H1 (cell line): ENCODE measurements at regions not wholly inside any gene's neighbourhood (a gene's known extent, or its start where the extent isn't known, plus 50 kb on each side); places are given as distances from the start of the nearest gene placed in this dataset.

Source experiments
- CTCF ChIA-PET: fragments of 300-600 bp; sonication (Branson Sonifier 250); formaldehyde crosslinking; loops from one replicate; lab custom pipeline; 2021; ENCODE audit not compliant: partially characterized antibody; lab: Charles Lee
- POLR2A ChIA-PET: fragments of 300-600 bp; sonication (Branson Sonifier 250); formaldehyde crosslinking; loops from one replicate; lab custom pipeline; 2021; ENCODE audit warnings: inconsistent platforms; ENCODE audit not compliant: partially characterized antibody; lab: Charles Lee
- DNase-seq, 2 experiments: peaks; one replicate each; pipeline versions ENCODE4 v3.0.0 to v3.0.0-alpha.2; 2010 to 2022; ENCODE audit warnings: low spot score in 2 of 2, low read depth in 1 of 2, mixed read lengths in 1 of 2
- FAIRE-seq: peaks from 2 replicates; lab custom pipeline; 2011; peaks lifted over from hg19 to GRCh38; lab: Jason Lieb, UNC
- H2AFZ ChIP-seq: 2 replicates; pipeline ENCODE4 v1.8.1; 2012; ENCODE audit warnings: low read length, inconsistent platforms
- H2AK5ac ChIP-seq: 2 replicates; pipeline ENCODE4 v1.6.1; 2013; ENCODE audit warnings: low read depth, low read length
- H2BK120ac ChIP-seq: replicated peaks from 2 replicates; pipeline ENCODE3; 2013; ENCODE audit warnings: low read depth, low read length, inconsistent platforms
- H2BK12ac ChIP-seq: 2 replicates; pipeline ENCODE4 v1.6.1; 2013; ENCODE audit warnings: low read depth, low read length
- H2BK15ac ChIP-seq: 2 replicates; pipeline ENCODE4 v1.6.1; 2013; ENCODE audit warnings: low read length
- H2BK20ac ChIP-seq: 2 replicates; pipeline ENCODE4 v1.6.1; 2013; ENCODE audit warnings: low read length
- H2BK5ac ChIP-seq: 2 replicates; pipeline ENCODE4 v1.6.1; 2013; ENCODE audit warnings: low read depth, low read length
- H3K14ac ChIP-seq: 2 replicates; pipeline ENCODE4 v1.6.1; 2013; ENCODE audit warnings: inconsistent platforms; ENCODE audit not compliant: insufficient read length
- H3K18ac ChIP-seq: 2 replicates; pipeline ENCODE4 v1.6.1; 2013; ENCODE audit warnings: low read length; ENCODE audit errors: extremely low read depth
- H3K23ac ChIP-seq: 2 replicates; pipeline ENCODE4 v1.6.1; 2013; ENCODE audit warnings: inconsistent platforms; ENCODE audit not compliant: insufficient read length
- H3K23me2 ChIP-seq: 2 replicates; pipeline ENCODE4 v1.6.1; 2013; ENCODE audit warnings: low read depth, low read length
- H3K27ac ChIP-seq: 2 replicates; pipeline ENCODE4 v1.6.1; 2011; ENCODE audit warnings: low read depth, low read length, inconsistent platforms
- H3K27me3 ChIP-seq, 4 experiments: replicated peaks in 1 of 4; 1 replicate in 1 of 4; 2 replicates in 3 of 4; pipeline versions ENCODE4 v1.6.1 to v1.8.1; 2011 to 2013; ENCODE audit warnings: low read length in 3 of 4, mild to moderate bottlenecking in 3 of 4, inconsistent platforms in 2 of 4, mixed read lengths in 2 of 4, moderate library complexity in 1 of 4; ENCODE audit not compliant: control insufficient read depth in 3 of 4, insufficient read depth in 3 of 4; ENCODE audit errors: extremely low read depth in 1 of 4
- H3K36me3 ChIP-seq, 4 experiments: 2 replicates each; pipeline versions ENCODE4 v1.6.1 to v1.8.1; 2011 to 2013; ENCODE audit warnings: mild to moderate bottlenecking in 4 of 4, low read length in 3 of 4, moderate library complexity in 2 of 4, control low read depth in 1 of 4, inconsistent platforms in 1 of 4; ENCODE audit not compliant: insufficient read depth in 4 of 4, control insufficient read depth in 2 of 4
- H3K4ac ChIP-seq: replicated peaks from 2 replicates; pipeline ENCODE3; 2013; ENCODE audit warnings: low read length, low read depth, mixed read lengths, inconsistent platforms; ENCODE audit not compliant: insufficient read length
- H3K4me1 ChIP-seq, 4 experiments: replicated peaks in 1 of 4; 1 replicate in 1 of 4; 2 replicates in 3 of 4; pipeline versions ENCODE4 v1.6.1 to v1.8.1; 2011 to 2013; ENCODE audit warnings: low read length in 3 of 4, inconsistent platforms in 2 of 4, mixed read lengths in 1 of 4; ENCODE audit not compliant: insufficient read depth in 4 of 4, control insufficient read depth in 3 of 4
- H3K4me2 ChIP-seq, 2 experiments: 2 replicates each; pipeline versions ENCODE4 v1.6.1 to v1.8.1; 2011 to 2013; ENCODE audit warnings: low read depth in 2 of 2, low read length in 2 of 2, control low read depth in 1 of 2, inconsistent platforms in 1 of 2, mild to moderate bottlenecking in 1 of 2; ENCODE audit not compliant: insufficient read depth in 1 of 2
- H3K4me3 ChIP-seq, 4 experiments: fragments of 200-600, 300-600 bp in 1 of 4; sonication (generic), shearing (Covaris generic), sonication (Bioruptor Twin) in 1 of 4; 2 replicates each; pipeline versions ENCODE4 v1.5.1 to v1.8.1; 2011 to 2016; ENCODE audit warnings: low read length in 4 of 4, low read depth in 3 of 4, control low read depth in 2 of 4, inconsistent platforms in 2 of 4, mild to moderate bottlenecking in 2 of 4, mixed read lengths in 1 of 4, moderate library complexity in 1 of 4; ENCODE audit not compliant: insufficient read depth in 2 of 4; ENCODE audit errors: extremely low read depth in 1 of 4
- H3K56ac ChIP-seq: replicated peaks from 2 replicates; pipeline ENCODE3; 2013; ENCODE audit warnings: low read depth, mild to moderate bottlenecking, mixed read lengths, low read length, inconsistent platforms; ENCODE audit not compliant: insufficient read length
- H3K79me1 ChIP-seq: 2 replicates; pipeline ENCODE4 v1.6.1; 2013; ENCODE audit warnings: low read depth, low read length, control low read depth
- H3K79me2 ChIP-seq, 2 experiments: 2 replicates each; pipeline versions ENCODE4 v1.6.1 to v1.8.1; 2012 to 2013; ENCODE audit warnings: low read length in 2 of 2, mild to moderate bottlenecking in 2 of 2, inconsistent platforms in 1 of 2; ENCODE audit not compliant: insufficient read depth in 2 of 2, control insufficient read depth in 1 of 2
- H3K9ac ChIP-seq, 4 experiments: replicated peaks in 1 of 4; 1 replicate in 1 of 4; 2 replicates in 3 of 4; pipeline versions ENCODE4 v1.6.1 to v1.8.1; 2011 to 2013; ENCODE audit warnings: low read depth in 3 of 4, low read length in 3 of 4, control low read depth in 2 of 4, mild to moderate bottlenecking in 2 of 4, moderate library complexity in 2 of 4, inconsistent platforms in 1 of 4; ENCODE audit errors: extremely low read depth in 1 of 4
- H3K9me3 ChIP-seq, 2 experiments: 2 replicates each; pipeline versions ENCODE4 v1.6.1 to v1.8.1; 2012 to 2013; ENCODE audit warnings: mild to moderate bottlenecking in 2 of 2, moderate library complexity in 2 of 2, control low read depth in 1 of 2, inconsistent platforms in 1 of 2, low read depth in 1 of 2, low read length in 1 of 2, mixed read lengths in 1 of 2; ENCODE audit not compliant: insufficient read depth in 2 of 2
- H4K20me1 ChIP-seq, 2 experiments: replicated peaks in 1 of 2; 2 replicates each; pipeline versions ENCODE3 to v1.8.1; 2011 to 2013; ENCODE audit warnings: inconsistent platforms in 2 of 2, low read length in 2 of 2, mild to moderate bottlenecking in 1 of 2; ENCODE audit not compliant: insufficient read depth in 2 of 2, control insufficient read depth in 1 of 2
- H4K5ac ChIP-seq: 2 replicates; pipeline ENCODE4 v1.6.1; 2013; ENCODE audit warnings: low read length, low read depth, mixed read lengths, inconsistent platforms; ENCODE audit not compliant: insufficient read length
- H4K8ac ChIP-seq: 2 replicates; pipeline ENCODE4 v1.8.0; 2013; ENCODE audit warnings: mild to moderate bottlenecking, moderate library complexity, low read length, inconsistent platforms; ENCODE audit not compliant: insufficient read depth; ENCODE audit errors: extremely low read depth
- H4K91ac ChIP-seq: replicated peaks from 2 replicates; pipeline ENCODE3; 2013; ENCODE audit warnings: low read length, mixed read lengths, inconsistent platforms; ENCODE audit not compliant: insufficient read length
- CBX8 ChIP-seq: fragments of 300-800, 300-1000 bp; sonication (generic); IDR thresholded peaks from 2 replicates; pipeline ENCODE4 v1.7.1; 2016; ENCODE audit warnings: low read depth, low read length, borderline replicate concordance
- EP300 ChIP-seq, 2 experiments: IDR thresholded peaks; 1 replicate in 1 of 2; 2 replicates in 1 of 2; pipeline ENCODE4 v1.6.1; 2011 to 2012; ENCODE audit warnings: low read depth in 2 of 2, low read length in 2 of 2, mild to moderate bottlenecking in 2 of 2, borderline replicate concordance in 1 of 2, inconsistent platforms in 1 of 2, moderate library complexity in 1 of 2
- SIRT6 ChIP-seq: IDR thresholded peaks from one replicate; pipeline ENCODE4 v1.7.1; 2012; ENCODE audit warnings: low read length, inconsistent platforms
- SIX5 ChIP-seq: IDR thresholded peaks from 2 replicates; pipeline ENCODE4 v1.6.1; 2011; ENCODE audit warnings: mild to moderate bottlenecking, low read depth, low read length
- TAF1 ChIP-seq: IDR thresholded peaks from 2 replicates; pipeline ENCODE4 v1.6.1; 2011; ENCODE audit warnings: mild to moderate bottlenecking, low read depth, low read length
- WGBS, 2 experiments: shearing (Covaris generic) in 1 of 2; methylation state at CpG; one replicate each; pipeline versions ENCODE4 v1.1.6 to v1.1.7; 2013 to 2015; ENCODE audit warnings: low lambda C conversion rate in 2 of 2, mixed read lengths in 2 of 2, inconsistent platforms in 1 of 2, low coverage in 1 of 2, missing lambda C conversion rate in 1 of 2; ENCODE audit not compliant: insufficient replicate concordance in 2 of 2, insufficient coverage in 1 of 2, insufficient read length in 1 of 2; ENCODE audit errors: extremely low coverage in 1 of 2, missing lambda C conversion rate in 1 of 2; 5-methylcytosine and 5-hydroxymethylcytosine counted together

DNA sequence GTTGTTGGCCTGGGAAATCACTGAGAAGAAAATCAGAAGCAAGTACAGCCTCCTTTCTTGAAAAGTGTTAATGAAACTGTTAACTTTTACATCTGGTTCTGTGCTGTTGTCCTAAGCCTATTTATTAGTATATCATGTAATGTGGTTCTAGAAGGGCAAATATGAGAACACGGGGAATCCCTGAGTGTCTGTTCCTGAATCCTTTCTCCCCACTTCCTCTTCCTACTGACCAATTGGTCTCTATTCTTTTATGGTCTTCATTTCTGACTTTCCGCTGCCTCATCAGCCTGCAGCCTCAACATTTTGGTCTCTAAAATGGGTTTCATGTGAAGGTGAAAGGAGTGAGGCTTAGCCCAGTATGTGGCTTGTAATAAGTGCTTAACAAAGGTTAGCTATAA lies 159.9 kb upstream of the MAMLD1 start:
- Histone ChIP-seq H2BK15ac (no peak overlapping the region), H3K4me3 (no peak overlapping the region), H3K4ac (no peak overlapping the region), H3K4me1 (no peaks in the 10 kb centered on the region), H3K23ac (no peak overlapping the region), H3K79me1 (no peaks in the 10 kb centered on the region), H2BK12ac (no peak overlapping the region)
- WGBS, 2 experiments: 94% methylated on average over 2 of the region's 2 CpGs; no CpG with 5 or more reads in 1 of the 2 experiments
- POLR2A ChIA-PET: no interaction called here
- TF ChIP-seq SIRT6 (no peak), SIX5 (no peak), CBX8 (no peak), EP300 (IDR thresholded peaks at IDR 0.05; ENCODE audit: borderline replicate concordance in 1 of 2, low read depth in 2 of 2, low read length in 2 of 2) (no peak), TAF1 (no peak)
- TF ChIP-seq, all 59 proteins: peak for 0
- Histone ChIP-seq H2BK20ac (no peak overlapping the region), H3K18ac (no peak overlapping the region), H3K27me3 (no peaks in the 10 kb centered on the region), H4K8ac (no peak overlapping the region), H3K23me2 (no peaks in the 10 kb centered on the region), H4K20me1 (no peaks in the 10 kb centered on the region), H3K79me2 (no peaks in the 10 kb centered on the region), H3K14ac (no peak overlapping the region), H2BK120ac (no peak overlapping the region), H3K4me2 (no peak overlapping the region), H3K9me3 (no peaks in the 10 kb centered on the region), H4K5ac (no peak overlapping the region), H3K36me3 (no peaks in the 10 kb centered on the region), H2AFZ (no peak overlapping the region), H2BK5ac (no peak overlapping the region), H3K27ac (no peak overlapping the region), H2AK5ac (no peak overlapping the region), H3K56ac (no peak overlapping the region), H3K9ac (no peak overlapping the region), H4K91ac (no peak overlapping the region)
- CTCF ChIA-PET: interaction anchor here (0.6 kb wide), 1 partner anchor 33 kb away, joined by 3 read pairs; no protein-coding TSS in a partner anchor
- FAIRE-seq (no peak), DNase-seq (no peak)
